ENCODE measurements at regions not wholly inside any gene's neighbourhood (a gene's known extent, or its start where the extent isn't known, plus 50 kb on each side); places are given as distances from the start of the nearest gene placed in this dataset.
A peak's percentile ranks its signal among the peaks of the same experiment; 100 is the strongest.

DNA sequence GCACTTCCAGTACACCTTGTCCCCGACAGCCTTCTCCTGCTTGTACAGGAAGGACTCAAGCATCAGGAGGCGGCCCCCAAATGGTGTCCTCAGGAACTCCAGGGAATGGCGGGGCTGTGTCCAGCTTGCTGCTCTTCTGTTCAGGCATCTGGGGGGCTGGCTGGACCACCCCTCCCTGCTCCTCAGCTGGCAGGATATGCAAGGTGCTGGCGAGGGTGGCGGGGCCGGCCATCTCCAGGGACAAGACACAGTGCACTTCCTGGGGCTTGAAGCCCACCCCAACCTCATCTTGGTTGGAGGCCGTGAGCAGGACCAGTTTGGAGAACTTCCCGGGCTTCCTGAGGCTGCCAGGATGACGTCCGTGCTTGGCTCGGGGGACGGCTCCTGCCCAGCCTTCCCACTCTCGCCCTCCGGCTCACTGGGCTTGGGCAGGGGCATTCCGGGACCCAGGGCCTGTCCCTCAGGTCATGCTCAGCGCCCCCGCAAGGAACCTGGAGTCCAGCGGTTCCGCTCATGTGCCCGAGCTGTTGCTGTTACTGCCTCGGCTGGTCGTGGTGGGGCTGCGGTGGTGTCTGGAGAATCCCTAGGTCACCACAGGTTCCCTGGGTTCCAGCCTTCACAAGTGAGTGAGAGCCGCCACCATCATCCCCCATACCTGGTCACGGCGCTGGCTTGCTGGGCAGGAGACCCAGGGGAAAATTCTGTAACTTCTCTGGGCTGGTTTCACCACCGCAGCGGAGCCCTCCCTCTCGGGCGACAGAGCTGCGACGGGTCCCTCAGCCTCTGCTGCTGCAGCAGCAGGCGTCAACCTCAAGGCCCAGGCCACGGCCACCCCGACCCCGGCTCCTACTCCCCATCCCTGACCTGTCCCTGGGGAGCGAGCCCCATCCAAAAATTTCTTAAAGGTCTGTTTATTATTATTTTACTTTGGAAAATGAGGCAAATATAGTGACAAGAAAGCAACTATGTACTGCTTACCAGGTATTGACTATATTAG is 82.8 kb upstream of the FXR1 start:
- no peak for DNase-seq

DNA sequence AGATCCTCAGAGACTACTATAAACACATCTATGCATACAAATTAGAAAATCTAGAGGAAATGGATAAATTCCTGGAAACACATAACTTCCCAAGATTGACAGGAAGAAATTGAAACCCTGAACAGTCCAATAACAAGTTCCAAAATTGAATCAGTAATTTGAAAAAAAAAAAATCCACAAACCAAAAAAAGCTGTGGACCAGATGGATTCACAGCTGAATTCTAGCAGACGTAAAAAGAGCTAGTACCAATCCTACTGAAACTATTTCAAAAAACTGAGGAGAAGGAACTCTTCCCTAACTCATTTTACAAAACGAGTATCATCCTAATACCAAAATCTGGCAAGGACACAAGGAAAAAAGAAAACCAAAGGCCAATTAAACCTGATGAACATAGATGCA is 77.0 kb upstream of the FXR1 start:
- no peak for DNase-seq

DNA sequence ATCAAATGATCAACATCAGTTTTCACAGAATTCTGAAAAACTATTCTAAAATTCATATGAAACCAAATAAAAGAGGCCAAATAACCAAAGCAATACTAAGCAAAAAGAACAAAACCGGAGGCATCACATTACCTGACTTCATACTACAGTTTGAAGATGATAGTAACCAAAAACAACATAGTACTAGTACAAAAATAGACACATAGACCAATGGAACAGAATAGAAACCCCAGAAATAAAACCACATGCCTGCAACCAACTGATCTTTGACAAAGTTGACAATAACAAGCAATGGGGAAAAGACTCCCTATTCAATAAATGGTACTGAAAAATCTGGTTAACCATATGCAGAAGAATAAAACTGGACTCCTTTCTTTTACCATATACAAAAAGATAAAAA is 75.7 kb upstream of the FXR1 start:
- DNase-seq = no peak

DNA sequence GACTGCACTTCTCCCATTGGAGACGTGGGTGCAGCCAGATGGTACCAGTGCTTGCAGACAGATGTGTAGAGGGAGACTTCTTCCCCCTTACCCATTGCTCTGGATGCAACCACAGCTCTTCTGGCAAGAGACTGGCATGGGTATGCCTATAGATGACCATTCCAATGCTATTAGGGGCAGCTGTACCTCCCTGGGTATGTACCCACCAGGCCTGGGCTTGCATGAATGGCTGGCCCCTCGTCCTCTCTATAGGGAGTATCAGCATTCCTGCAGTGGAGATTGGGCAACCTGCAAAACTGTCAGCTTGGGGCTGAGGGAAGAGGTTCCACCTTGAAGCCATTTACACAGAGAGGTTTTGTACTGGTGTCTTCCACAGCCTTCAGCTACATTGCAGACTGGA is 57.6 kb upstream of the FXR1 start:
- DNase-seq = no peak

DNA sequence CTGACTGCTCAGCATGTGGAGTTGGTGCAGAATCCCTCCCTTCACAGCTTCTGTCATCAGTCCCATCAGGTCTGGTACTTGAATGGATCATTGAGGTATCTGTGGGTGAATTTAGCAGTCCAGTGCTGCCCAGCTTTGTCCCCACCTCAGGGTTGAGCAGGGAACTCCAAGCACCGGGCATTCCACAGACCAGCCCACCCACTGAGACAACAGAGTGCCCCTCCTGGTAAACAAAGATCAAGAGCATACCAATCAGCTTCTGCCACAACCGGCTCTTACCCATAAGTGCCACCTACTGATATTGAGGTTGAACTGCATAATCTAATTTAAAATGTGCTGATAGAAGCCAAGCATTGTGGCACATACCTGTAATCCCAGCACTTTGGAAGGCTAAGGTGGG is 57.1 kb upstream of the FXR1 start:
- peak; percentile 56 for DNase-seq

DNA sequence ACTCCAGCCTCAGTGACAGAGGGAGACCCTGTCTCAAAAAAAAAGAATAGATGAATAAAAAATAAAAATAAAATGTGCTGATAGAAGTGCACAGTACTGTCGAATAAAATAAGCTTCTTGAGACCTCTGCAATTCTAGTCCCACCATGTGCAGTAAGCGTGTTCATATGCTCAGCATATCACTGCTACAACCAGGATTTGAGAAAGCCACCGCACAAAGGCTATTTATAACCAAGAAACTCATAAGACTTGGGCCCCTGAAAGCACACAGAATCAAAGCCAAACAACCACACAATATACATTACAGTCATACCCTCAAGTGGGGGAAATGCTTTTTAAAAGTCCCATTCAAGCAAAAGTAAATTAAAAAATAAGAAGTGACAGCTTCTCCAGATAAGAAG is 56.5 kb upstream of the FXR1 start:
- DNase-seq = no peak

DNA sequence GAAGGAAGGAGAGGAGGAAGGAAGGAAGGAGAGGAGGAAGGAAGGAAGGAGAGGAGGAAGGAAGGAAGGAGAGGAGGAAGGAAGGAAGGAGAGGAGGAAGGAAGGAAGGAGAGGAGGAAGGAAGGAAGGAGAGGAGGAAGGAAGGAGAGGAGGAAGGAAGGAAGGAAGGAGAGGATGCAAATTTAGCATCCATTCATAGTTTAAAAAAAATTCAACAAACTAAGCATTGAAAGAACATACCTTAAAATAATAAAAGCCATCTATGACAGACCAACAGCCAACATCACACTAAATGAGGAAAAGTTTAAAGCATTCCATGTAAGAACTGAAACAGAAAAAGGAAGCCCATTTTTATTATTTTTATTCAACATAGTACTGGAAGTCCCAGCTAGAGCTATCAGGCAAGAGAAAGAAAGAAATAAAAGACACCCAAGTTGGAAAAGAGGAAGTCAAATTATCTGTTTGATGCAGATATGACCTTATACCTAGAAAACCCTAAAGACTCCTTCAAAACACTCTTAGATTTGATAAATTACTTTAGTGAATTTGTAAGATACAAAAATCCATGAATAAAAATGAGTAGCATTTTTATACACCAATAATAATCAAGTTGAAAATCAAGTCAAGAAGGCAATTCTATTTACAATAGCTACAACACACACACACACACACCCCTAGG is 52.2 kb upstream of the FXR1 start:
- DNase-seq = no peak
